Activated CD4-positive, CD25-positive, alpha-beta regulatory T cell treated with anti-CD3 and anti-CD28 coated beads, Interleukin-2, amount 50 U/mL, for 24 hours (primary cell): ENCODE measurements at regions not wholly inside any gene's neighbourhood (a gene's known extent, or its start where the extent isn't known, plus 50 kb on each side); places are given as distances from the start of the nearest gene placed in this dataset.

Experiments
- ATAC-seq, 2 donors: fragments of 150-1000 bp; cut with Tn5 transposase; one replicate each; pipeline ENCODE4 v1.10.0; 2021; ENCODE audit warnings: mild to moderate bottlenecking in 1 of 2, moderate library complexity in 1 of 2

- ATAC-seq: no peak
Observed at GRCh38 chr15:61798631-61799030, 261.6 kb downstream of the VPS13C start.

DNA sequence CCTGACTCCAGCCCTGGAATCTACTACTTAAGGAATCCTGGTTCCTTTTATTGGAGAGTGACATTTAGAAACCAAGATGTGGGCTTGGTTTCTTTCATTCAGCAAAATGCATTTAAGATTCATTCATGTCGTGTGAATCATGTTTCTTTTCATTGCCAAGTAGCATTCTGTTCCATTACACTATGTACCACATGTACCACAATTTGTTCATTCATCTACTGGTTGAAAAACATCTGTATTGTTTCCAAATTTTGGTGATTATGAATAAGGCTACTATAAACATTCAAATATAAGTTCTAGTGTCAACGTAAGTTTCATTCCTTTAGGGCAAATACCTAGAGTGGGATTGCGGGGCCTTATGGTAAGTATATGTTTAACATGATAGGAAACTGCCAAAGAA lies 264.2 kb downstream of the VPS13C start:
- ATAC-seq: no peak

- ATAC-seq: no peak
Observed at GRCh38 chr15:61794881-61795280, 265.4 kb downstream of the VPS13C start.

GRCh38 chr15:61794276-61794675 lies 266.0 kb downstream of the VPS13C start:
- ATAC-seq: no peak

DNA sequence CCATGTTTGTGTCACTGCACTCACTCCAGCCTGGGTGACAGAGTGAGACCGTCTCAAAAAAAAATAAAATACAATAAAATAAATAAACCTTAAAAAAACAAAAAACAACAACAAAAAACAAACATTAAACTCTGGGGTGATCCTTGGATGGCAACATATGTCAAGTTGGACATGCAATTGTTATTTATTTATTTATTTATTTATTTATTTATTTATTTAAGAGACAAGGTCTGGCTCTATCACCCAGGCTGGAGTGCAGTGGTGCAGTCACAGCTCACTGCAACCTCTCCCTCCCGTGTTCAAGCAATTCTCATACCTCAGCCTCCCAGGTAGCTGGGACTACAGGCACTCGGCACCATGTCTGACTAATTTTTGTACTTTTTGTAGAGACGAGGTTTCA lies 275.5 kb downstream of the VPS13C start:
- ATAC-seq: no peak

DNA sequence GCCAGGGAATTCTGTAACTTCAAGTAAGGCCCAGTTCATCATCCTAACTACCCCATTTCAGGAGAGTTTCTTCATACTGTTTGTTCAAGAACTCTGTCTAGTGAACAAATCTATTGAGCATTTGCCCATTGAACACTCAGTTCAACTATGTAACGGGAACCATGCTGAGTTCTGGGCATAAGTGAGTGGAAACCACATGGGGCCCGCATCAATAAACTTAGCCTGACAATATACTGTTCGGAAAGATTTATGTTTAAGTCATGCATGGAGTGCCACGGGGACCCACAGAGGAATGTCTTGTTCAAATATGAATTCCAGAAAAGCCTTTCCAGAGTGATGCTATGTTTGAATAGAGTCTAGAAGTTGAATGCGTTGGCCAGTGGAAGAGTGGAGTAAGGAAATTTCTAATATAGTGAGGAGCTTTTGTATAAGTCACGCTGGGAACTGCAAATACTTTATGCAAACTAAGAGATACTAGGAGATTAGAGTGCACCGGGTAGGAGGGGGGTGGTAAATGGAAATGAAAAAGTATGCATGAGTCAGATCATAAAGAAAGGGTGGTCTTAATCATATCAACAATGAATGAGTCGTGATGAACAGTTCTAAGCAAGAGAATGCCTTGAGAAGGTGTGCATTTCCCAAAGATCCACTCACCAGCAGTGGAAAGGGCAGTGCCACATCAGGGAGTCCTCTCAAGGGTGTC lies 279.8 kb downstream of the VPS13C start:
- no peak for ATAC-seq

- ATAC-seq: no peak
Observed at GRCh38 chr15:61777689-61778088, 282.6 kb downstream of the VPS13C start.

GRCh38 chr15:61769557-61769956 lies 290.7 kb downstream of the VPS13C start:
- ATAC-seq: no peak

GRCh38 chr15:61768131-61768530 lies 292.1 kb downstream of the VPS13C start:
- ATAC-seq: no peak

GRCh38 chr15:61764981-61765380 lies 295.3 kb downstream of the VPS13C start:
- no peak for ATAC-seq

DNA sequence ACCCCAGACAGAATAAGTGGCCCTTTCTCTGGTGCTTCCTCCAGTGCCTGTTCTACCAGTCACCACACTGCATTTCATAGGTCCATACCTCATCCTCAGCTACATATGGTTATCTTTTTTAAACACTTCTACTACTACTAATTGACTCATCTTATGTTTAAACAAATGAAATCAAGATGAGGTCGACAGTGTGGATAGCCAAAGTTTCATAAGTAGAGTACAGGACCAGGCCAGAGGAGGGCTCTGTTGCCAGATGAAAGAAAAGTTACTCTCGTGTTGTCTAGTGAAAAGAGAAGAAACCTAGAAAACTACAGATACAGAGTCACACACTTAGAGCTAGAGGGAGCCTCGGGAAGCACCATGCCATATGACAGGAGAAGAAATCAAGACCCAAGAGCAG lies 296.1 kb downstream of the VPS13C start:
- ATAC-seq: no peak

DNA sequence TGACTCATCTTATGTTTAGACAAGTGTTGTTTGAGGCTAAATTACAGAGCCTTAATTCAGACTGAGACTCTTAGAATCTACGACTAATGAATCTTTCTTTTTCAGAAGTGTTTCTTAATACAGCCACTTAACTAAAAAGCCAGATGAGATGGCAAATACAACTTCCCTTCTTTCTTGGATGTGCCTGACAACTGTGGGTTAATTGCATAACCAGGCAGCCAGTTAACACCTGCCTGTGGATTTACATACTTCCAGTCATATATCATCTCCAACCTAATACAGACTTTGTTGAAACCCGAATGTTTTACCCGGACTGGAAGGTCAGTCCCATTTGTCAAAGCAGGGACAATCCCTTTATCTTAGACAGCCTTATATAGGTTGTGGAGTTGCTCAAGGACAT lies 297.6 kb downstream of the VPS13C start:
- ATAC-seq: no peak

GRCh38 chr15:61759639-61760038 lies 300.6 kb downstream of the VPS13C start:
- ATAC-seq: no peak

DNA sequence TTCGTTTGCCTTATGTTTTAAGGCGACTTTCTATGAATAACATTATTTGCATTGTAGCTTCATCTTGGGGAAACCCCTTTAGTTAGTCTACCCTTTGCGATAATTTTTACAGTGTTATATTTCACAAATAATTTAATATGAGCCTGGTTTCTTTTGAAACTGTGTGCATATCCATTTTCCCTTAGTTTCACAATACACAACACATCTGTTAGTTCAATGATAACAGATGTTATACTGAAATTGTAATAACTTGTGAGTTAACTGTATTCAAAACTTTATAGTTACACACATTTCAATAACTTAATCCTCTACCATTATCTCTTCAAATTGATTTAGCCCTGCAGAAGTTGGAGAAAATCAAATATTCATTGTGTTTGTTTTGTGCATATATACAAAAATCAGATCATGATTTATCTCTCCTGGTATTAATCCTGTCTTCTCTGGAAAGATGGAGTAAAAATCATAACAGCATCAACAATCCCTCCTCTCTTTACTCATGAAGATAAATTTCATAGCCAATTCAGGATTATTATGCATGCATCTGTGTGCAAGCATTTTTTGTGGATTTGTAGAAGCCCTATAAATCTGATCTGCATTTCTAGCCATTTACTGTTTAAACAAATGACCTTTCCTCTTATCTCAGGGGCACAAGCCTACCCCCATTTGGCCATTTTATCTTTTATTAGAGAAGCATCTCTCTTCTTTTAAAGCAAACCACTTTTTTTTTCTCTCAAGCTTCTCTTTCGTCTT lies 304.0 kb downstream of the VPS13C start:
- ATAC-seq: no peak

- no peak for ATAC-seq
Observed at GRCh38 chr15:61755467-61755866, 304.8 kb downstream of the VPS13C start.

GRCh38 chr15:61753018-61753710 lies 307.1 kb downstream of the VPS13C start:
- ATAC-seq: no peak

GRCh38 chr15:61752001-61752400 lies 308.2 kb downstream of the VPS13C start:
- ATAC-seq: no peak

- no peak for ATAC-seq
Observed at GRCh38 chr15:61750271-61751084, 309.8 kb downstream of the VPS13C start.

- no peak for ATAC-seq
Observed at GRCh38 chr15:61749169-61749568, 311.1 kb downstream of the VPS13C start.

- ATAC-seq: no peak
Observed at GRCh38 chr15:61748529-61748928, 311.7 kb downstream of the VPS13C start.

- no peak for ATAC-seq
Observed at GRCh38 chr15:61746589-61746988, 313.7 kb downstream of the VPS13C start.

DNA sequence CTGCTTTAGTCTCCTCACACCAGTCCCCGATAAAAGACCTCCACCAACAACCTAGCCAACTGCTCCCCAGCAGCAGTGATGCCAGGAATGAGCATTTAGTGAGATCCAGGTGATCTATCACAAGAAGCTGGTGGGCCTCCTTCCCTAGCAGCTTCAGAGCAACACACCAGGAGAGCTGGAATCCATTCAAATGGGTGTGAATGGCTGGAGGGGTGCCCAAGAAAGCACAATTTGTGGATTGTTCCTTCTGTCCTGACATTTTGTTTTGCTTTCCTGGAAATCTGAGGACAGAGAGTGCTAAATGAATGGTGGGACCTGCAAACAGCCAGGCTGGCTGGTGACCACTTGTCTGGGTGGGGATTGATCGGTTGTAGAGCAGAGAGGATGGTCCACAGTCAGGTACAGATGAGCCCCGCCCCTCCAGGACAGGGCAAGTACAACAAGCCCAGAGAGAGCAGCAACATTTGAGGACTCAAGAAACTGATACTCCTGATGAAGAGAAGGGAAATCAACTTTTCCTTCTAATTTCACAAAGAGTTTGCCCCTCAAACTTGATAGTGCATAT lies 316.8 kb downstream of the VPS13C start:
- no peak for ATAC-seq

DNA sequence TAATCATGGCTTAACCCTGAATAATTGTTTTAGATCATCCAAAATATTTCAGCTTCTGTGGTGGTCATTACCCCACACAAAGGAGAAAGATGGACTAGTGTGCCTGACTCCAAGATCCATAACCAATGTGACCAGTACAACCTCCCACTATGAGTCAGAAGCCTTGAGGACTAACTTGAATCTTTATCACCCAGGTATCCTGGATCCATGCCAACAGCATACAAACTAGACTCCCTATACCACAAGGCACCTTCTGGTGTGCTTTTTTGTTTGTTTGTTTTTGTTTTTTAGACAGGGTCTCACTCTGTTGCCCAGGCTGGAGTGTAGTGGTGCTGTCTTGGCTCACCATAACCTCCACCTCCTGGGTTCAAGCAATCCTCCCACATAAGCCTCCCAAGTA lies 317.7 kb downstream of the VPS13C start:
- ATAC-seq: no peak
